ENCODE measurements at regions not wholly inside any gene's neighbourhood (a gene's known extent, or its start where the extent isn't known, plus 50 kb on each side); places are given as distances from the start of the nearest gene placed in this dataset.
A peak's percentile ranks its signal among the peaks of the same experiment; 100 is the strongest.

GRCh38 chr18:10279905-10280644 lies 174.4 kb upstream of the APCDD1 start:
- Histone ChIP-seq H3K27me3 (no peaks in the 10 kb centered on the region), H3K4me3 (no peak overlapping the region), H3K4me1 (peaks cover 0 to 8% (median 0%) of the 10 kb centered on the region in 4 donors), H3K9me3 (no peaks in the 10 kb centered on the region), H3K36me3 (no peaks in the 10 kb centered on the region), H3K27ac (no peak overlapping the region)
- intact Hi-C loops (cut with DNase I; ENCODE audit: low total_unique reads), result no loop called here
- 84 to 87% methylated on average over 7 to 9 of the region's 9 CpGs for WGBS, 2 donors (ENCODE audit: low coverage in 1 of 2)
- TF ChIP-seq EP300 (IDR thresholded peaks at IDR 0.05; ENCODE audit: low read depth), result no peak
- TF ChIP-seq, protein P1, sequence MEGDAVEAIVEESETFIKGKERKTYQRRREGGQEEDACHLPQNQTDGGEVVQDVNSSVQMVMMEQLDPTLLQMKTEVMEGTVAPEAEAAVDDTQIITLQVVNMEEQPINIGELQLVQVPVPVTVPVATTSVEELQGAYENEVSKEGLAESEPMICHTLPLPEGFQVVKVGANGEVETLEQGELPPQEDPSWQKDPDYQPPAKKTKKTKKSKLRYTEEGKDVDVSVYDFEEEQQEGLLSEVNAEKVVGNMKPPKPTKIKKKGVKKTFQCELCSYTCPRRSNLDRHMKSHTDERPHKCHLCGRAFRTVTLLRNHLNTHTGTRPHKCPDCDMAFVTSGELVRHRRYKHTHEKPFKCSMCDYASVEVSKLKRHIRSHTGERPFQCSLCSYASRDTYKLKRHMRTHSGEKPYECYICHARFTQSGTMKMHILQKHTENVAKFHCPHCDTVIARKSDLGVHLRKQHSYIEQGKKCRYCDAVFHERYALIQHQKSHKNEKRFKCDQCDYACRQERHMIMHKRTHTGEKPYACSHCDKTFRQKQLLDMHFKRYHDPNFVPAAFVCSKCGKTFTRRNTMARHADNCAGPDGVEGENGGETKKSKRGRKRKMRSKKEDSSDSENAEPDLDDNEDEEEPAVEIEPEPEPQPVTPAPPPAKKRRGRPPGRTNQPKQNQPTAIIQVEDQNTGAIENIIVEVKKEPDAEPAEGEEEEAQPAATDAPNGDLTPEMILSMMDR (IDR thresholded peaks at IDR 0.05), result no peak
- no peak for TF ChIP-seq POLR2AphosphoS5 (IDR thresholded peaks at IDR 0.05)
- no peak for TF ChIP-seq POLR2A (IDR thresholded peaks at IDR 0.05)
- no peak for DNase-seq
- in situ Hi-C loops (cut with MboI; ENCODE audit: low pct_ligation_motif_present in 1 of 4, low pct_unique_long_range_greater_than_20kb in 1 of 4, low sequenced_read_pairs in 3 of 4), result no loop called here

GRCh38 chr18:10284540-10285282 lies 169.7 kb upstream of the APCDD1 start:
- no peak overlapping the region for H3K4me3 ChIP-seq
- TF ChIP-seq POLR2AphosphoS5 (IDR thresholded peaks at IDR 0.05), result no peak
- no peak for TF ChIP-seq POLR2A (IDR thresholded peaks at IDR 0.05)
- TF ChIP-seq EP300 (IDR thresholded peaks at IDR 0.05; ENCODE audit: low read depth), result no peak
- TF ChIP-seq, protein P1 (IDR thresholded peaks at IDR 0.05), result no peak
- no peaks in the 10 kb centered on the region for H3K9me3 ChIP-seq
- H3K36me3 ChIP-seq, result no peaks in the 10 kb centered on the region
- peaks cover 0 to 10% (median 0%) of the 10 kb centered on the region in 4 donors for H3K4me1 ChIP-seq
- H3K27ac ChIP-seq, result peak overlapping the region in 1 of 4 donors; percentile 26
- DNase-seq, result no peak
- intact Hi-C loops (cut with DNase I; ENCODE audit: low total_unique reads) (no loop called here), in situ Hi-C loops (cut with MboI; ENCODE audit: low pct_ligation_motif_present in 1 of 4, low pct_unique_long_range_greater_than_20kb in 1 of 4, low sequenced_read_pairs in 3 of 4) (no loop called here)
- no peaks in the 10 kb centered on the region for H3K27me3 ChIP-seq
- 31 to 53% methylated on average over 3 to 13 of the region's 13 CpGs for WGBS, 2 donors (ENCODE audit: low coverage in 1 of 2)

GRCh38 chr18:10285283-10285640 lies 169.2 kb upstream of the APCDD1 start:
- Histone ChIP-seq H3K27me3 (no peaks in the 10 kb centered on the region), H3K27ac (peak overlapping the region in 1 of 4 donors; percentile 26), H3K36me3 (no peaks in the 10 kb centered on the region), H3K4me1 (peaks cover 0 to 10% (median 0%) of the 10 kb centered on the region in 4 donors), H3K4me3 (no peak overlapping the region), H3K9me3 (no peaks in the 10 kb centered on the region)
- in situ Hi-C loops (cut with MboI; ENCODE audit: low pct_ligation_motif_present in 1 of 4, low pct_unique_long_range_greater_than_20kb in 1 of 4, low sequenced_read_pairs in 3 of 4) (no loop called here), intact Hi-C loops (cut with DNase I; ENCODE audit: low total_unique reads) (no loop called here)
- DNase-seq, result no peak
- 34 to 73% methylated on average over 3 of the region's 3 CpGs for WGBS, 2 donors (ENCODE audit: low coverage in 1 of 2)
- TF ChIP-seq POLR2A (IDR thresholded peaks at IDR 0.05) (no peak), POLR2AphosphoS5 (IDR thresholded peaks at IDR 0.05) (no peak), EP300 (IDR thresholded peaks at IDR 0.05; ENCODE audit: low read depth) (no peak)
- TF ChIP-seq, protein P1 (IDR thresholded peaks at IDR 0.05), result no peak

- intact Hi-C loops (cut with DNase I; ENCODE audit: low total_unique reads) (no loop called here), in situ Hi-C loops (cut with MboI; ENCODE audit: low pct_ligation_motif_present in 1 of 4, low pct_unique_long_range_greater_than_20kb in 1 of 4, low sequenced_read_pairs in 3 of 4) (no loop called here)
- no peak overlapping the region for H3K4me3 ChIP-seq
- H3K27ac ChIP-seq, result no peak overlapping the region
- WGBS, 2 donors (ENCODE audit: low coverage in 1 of 2), result 81 to 88% methylated on average over 4 to 8 of the region's 8 CpGs
- no peaks in the 10 kb centered on the region for H3K27me3 ChIP-seq
- no peak for TF ChIP-seq POLR2AphosphoS5 (IDR thresholded peaks at IDR 0.05)
- TF ChIP-seq, protein P1 (IDR thresholded peaks at IDR 0.05), result no peak
- TF ChIP-seq POLR2A (IDR thresholded peaks at IDR 0.05), result no peak
- TF ChIP-seq EP300 (IDR thresholded peaks at IDR 0.05; ENCODE audit: low read depth), result no peak
- peaks cover 0 to 11% (median 0%) of the 10 kb centered on the region in 4 donors for H3K4me1 ChIP-seq
- no peaks in the 10 kb centered on the region for H3K36me3 ChIP-seq
- H3K9me3 ChIP-seq, result no peaks in the 10 kb centered on the region
- DNase-seq, result no peak
Observed at GRCh38 chr18:10286580-10287150, 167.8 kb upstream of the APCDD1 start.
